Endothelial cell of umbilical vein (primary cell): ENCODE measurements at regions not wholly inside any gene's neighbourhood (a gene's known extent, or its start where the extent isn't known, plus 50 kb on each side); places are given as distances from the start of the nearest gene placed in this dataset.

Source experiments
- BruUV-seq: library from RNA; stranded (reverse); fragments of 400-500 nt; replicated peaks from 2 replicates; lab custom pipeline; 2021; lab: Mats Ljungman, UMichigan
- CTCF ChIA-PET: fragments of 300-600, 350-600 bp; sonication (Branson Sonifier 250); formaldehyde crosslinking; loops from one replicate; lab custom pipeline; 2021; ENCODE audit warnings: antibody characterized with exemption, inconsistent platforms; lab: Charles Lee
- POLR2A ChIA-PET: fragments of 300-600, 350-600 bp; sonication (Branson Sonifier 250); formaldehyde crosslinking; loops from one replicate; lab custom pipeline; 2021; ENCODE audit warnings: antibody characterized with exemption, inconsistent platforms; lab: Charles Lee
- DNase-seq: peaks from one replicate; pipeline ENCODE4 v3.0.0-alpha.2; 2011; ENCODE audit warnings: low read depth, low spot score
- FAIRE-seq: peaks from 2 replicates; lab custom pipeline; 2011; peaks lifted over from hg19 to GRCh38; lab: Jason Lieb, UNC
- H2AFZ ChIP-seq: 2 replicates; pipeline ENCODE4 v1.6.0; 2012; ENCODE audit warnings: low read depth, low read length, control low read depth, inconsistent platforms
- H3K27ac ChIP-seq: 2 replicates; pipeline ENCODE4 v1.5.1; 2011; ENCODE audit warnings: low read depth, mild to moderate bottlenecking, control low read depth, low read length, moderate library complexity; ENCODE audit not compliant: insufficient read depth
- H3K27me3 ChIP-seq, 2 experiments: 2 replicates each; pipeline versions ENCODE4 v1.6.0 to v1.6.1; 2011; ENCODE audit warnings: low read length in 2 of 2, mixed read lengths in 1 of 2; ENCODE audit not compliant: control insufficient read depth in 2 of 2, insufficient read depth in 2 of 2
- H3K36me3 ChIP-seq, 2 experiments: 2 replicates in 1 of 2; 3 replicates in 1 of 2; pipeline ENCODE4 v1.5.1; 2011; ENCODE audit warnings: low read length in 2 of 2, mild to moderate bottlenecking in 1 of 2, moderate library complexity in 1 of 2; ENCODE audit not compliant: control insufficient read depth in 2 of 2, insufficient read depth in 2 of 2; ENCODE audit errors: extremely low read depth in 1 of 2
- H3K4me1 ChIP-seq: 3 replicates; pipeline ENCODE4 v1.5.1; 2011; ENCODE audit warnings: mild to moderate bottlenecking, low read length; ENCODE audit not compliant: control insufficient read depth, insufficient read depth; ENCODE audit errors: extremely low read depth
- H3K4me2 ChIP-seq: 2 replicates; pipeline ENCODE4 v1.6.1; 2011; ENCODE audit warnings: low read length, control low read depth, mixed read lengths; ENCODE audit not compliant: insufficient read depth
- H3K4me3 ChIP-seq, 3 experiments: fragments of 200-600 bp in 1 of 3; sonication (generic), shearing (Covaris generic) in 1 of 3; replicated peaks in 1 of 3; 2 replicates each; pipeline ENCODE4 v1.5.1; 2011 to 2016; ENCODE audit warnings: control low read depth in 3 of 3, low read length in 3 of 3, mild to moderate bottlenecking in 2 of 3, inconsistent platforms in 1 of 3, low read depth in 1 of 3, moderate library complexity in 1 of 3; ENCODE audit not compliant: insufficient read depth in 1 of 3
- H3K79me2 ChIP-seq: 2 replicates; pipeline ENCODE4 v1.6.0; 2012; ENCODE audit warnings: low read length, inconsistent platforms; ENCODE audit not compliant: control insufficient read depth, insufficient read depth
- H3K9ac ChIP-seq: replicated peaks from 2 replicates; pipeline ENCODE3; 2011; ENCODE audit warnings: low read length, control low read depth; ENCODE audit not compliant: insufficient read depth; ENCODE audit errors: extremely low read depth
- H3K9me1 ChIP-seq: replicated peaks from 3 replicates; pipeline ENCODE4 v1.6.0; 2011; ENCODE audit warnings: mild to moderate bottlenecking, low read length; ENCODE audit not compliant: control insufficient read depth, insufficient read depth; ENCODE audit errors: extremely low read depth
- H3K9me3 ChIP-seq: replicated peaks from 2 replicates; pipeline ENCODE4 v1.5.1; 2012; ENCODE audit warnings: low read length, inconsistent platforms; ENCODE audit not compliant: control insufficient read depth, insufficient read depth
- H4K20me1 ChIP-seq: replicated peaks from 2 replicates; pipeline ENCODE3; 2011; ENCODE audit warnings: mild to moderate bottlenecking, low read length; ENCODE audit not compliant: control insufficient read depth, insufficient read depth; ENCODE audit errors: extremely low read depth
- CTCF ChIP-seq, 2 donors: IDR thresholded peaks; 1 replicate in 1 of 2; 2 replicates in 1 of 2; pipeline ENCODE4 v1.5.1; 2011; ENCODE audit warnings: low read length in 2 of 2, mild to moderate bottlenecking in 2 of 2, moderate library complexity in 2 of 2, control low read depth in 1 of 2, inconsistent platforms in 1 of 2, low read depth in 1 of 2; ENCODE audit not compliant: insufficient read depth in 1 of 2; ENCODE audit errors: extremely low read depth in 1 of 2
- EZH2 ChIP-seq: IDR thresholded peaks from 2 replicates; pipeline ENCODE4 v1.6.1; 2012; ENCODE audit warnings: borderline replicate concordance, low read depth, mild to moderate bottlenecking, moderate library complexity, low read length, inconsistent platforms; ENCODE audit not compliant: severe bottlenecking
- FOS ChIP-seq: IDR thresholded peaks from 2 replicates; pipeline ENCODE4 v1.6.1; 2011; ENCODE audit warnings: mild to moderate bottlenecking, low read length, moderate library complexity, borderline replicate concordance; ENCODE audit not compliant: insufficient read depth
- GATA2 ChIP-seq: IDR thresholded peaks from 2 replicates; pipeline ENCODE4 v1.7.0; 2011; ENCODE audit warnings: low read depth, mild to moderate bottlenecking, moderate library complexity, mixed read lengths, low read length; ENCODE audit not compliant: insufficient read length, insufficient read depth
- JUN ChIP-seq: IDR thresholded peaks from 2 replicates; pipeline ENCODE4 v1.6.1; 2011; ENCODE audit warnings: borderline replicate concordance, low read depth; ENCODE audit not compliant: insufficient read length, insufficient read depth
- MYC ChIP-seq: IDR thresholded peaks from one replicate; pipeline ENCODE4 v1.6.1; 2011; ENCODE audit warnings: mild to moderate bottlenecking, low read depth, low read length
- POLR2A ChIP-seq: IDR thresholded peaks from 2 replicates; pipeline ENCODE4 v1.6.1; 2012; ENCODE audit warnings: low read depth, mild to moderate bottlenecking, control low read depth, low read length
- POLR2AphosphoS5 ChIP-seq: IDR thresholded peaks from 2 replicates; pipeline ENCODE4 v1.6.1; 2012; ENCODE audit warnings: low read depth, mild to moderate bottlenecking, control low read depth, low read length, moderate library complexity; ENCODE audit not compliant: insufficient read depth
- dilution Hi-C: fragments of 300-500 bp; cut with MboI; formaldehyde crosslinking; loops from one replicate; pipeline ENCODE4 v1.15.0; 2019; ENCODE audit warnings: low sequenced_read_pairs; ENCODE audit not compliant: extremely low pct_ligation_motif_present
- intact Hi-C: fragments of 100-400 bp; cut with micrococcal nuclease; formaldehyde crosslinking; loops from one replicate; pipeline ENCODE4 v1.10.0; 2022
- TF ChIP-seq, protein P1 (sequence below): IDR thresholded peaks from 2 replicates; pipeline ENCODE4 v1.6.1; 2011; ENCODE audit not compliant: insufficient read depth, insufficient read length

GRCh38 chr18:4821801-4822200 is 366.7 kb upstream of the DLGAP1 start:
- Histone ChIP-seq H3K9me1 (no peaks in the 10 kb centered on the region), H3K4me1 (no peaks in the 10 kb centered on the region), H3K4me2 (no peak overlapping the region), H3K36me3 (no peaks in the 10 kb centered on the region), H2AFZ (no peak overlapping the region), H3K9ac (no peak overlapping the region), H3K4me3 (no peak overlapping the region), H4K20me1 (no peaks in the 10 kb centered on the region), H3K9me3 (no peaks in the 10 kb centered on the region), H3K27ac (no peak overlapping the region), H3K27me3 (no peaks in the 10 kb centered on the region), H3K79me2 (no peaks in the 10 kb centered on the region)
- FAIRE-seq: no peak
- BruUV-seq: no TSS peak
- CTCF ChIA-PET: no interaction called here
- intact Hi-C loops (no loop called here), dilution Hi-C loops (no loop called here)
- POLR2A ChIA-PET: no interaction called here
- TF ChIP-seq FOS: no peak
- TF ChIP-seq JUN: no peak
- TF ChIP-seq, protein P1, sequence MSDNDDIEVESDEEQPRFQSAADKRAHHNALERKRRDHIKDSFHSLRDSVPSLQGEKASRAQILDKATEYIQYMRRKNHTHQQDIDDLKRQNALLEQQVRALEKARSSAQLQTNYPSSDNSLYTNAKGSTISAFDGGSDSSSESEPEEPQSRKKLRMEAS: no peak
- no peak for TF ChIP-seq POLR2AphosphoS5
- TF ChIP-seq GATA2: no peak
- TF ChIP-seq POLR2A: no peak
- TF ChIP-seq EZH2: no peak
- TF ChIP-seq CTCF (IDR thresholded peaks at IDR 0.05; ENCODE audit: extremely low read depth in 1 of 2, insufficient read depth in 1 of 2, low read depth in 1 of 2, low read length in 2 of 2): no peak
- no peak for TF ChIP-seq MYC
- DNase-seq: no peak
